ENCODE measurements at regions not wholly inside any gene's neighbourhood (a gene's known extent, or its start where the extent isn't known, plus 50 kb on each side); places are given as distances from the start of the nearest gene placed in this dataset.

DNA sequence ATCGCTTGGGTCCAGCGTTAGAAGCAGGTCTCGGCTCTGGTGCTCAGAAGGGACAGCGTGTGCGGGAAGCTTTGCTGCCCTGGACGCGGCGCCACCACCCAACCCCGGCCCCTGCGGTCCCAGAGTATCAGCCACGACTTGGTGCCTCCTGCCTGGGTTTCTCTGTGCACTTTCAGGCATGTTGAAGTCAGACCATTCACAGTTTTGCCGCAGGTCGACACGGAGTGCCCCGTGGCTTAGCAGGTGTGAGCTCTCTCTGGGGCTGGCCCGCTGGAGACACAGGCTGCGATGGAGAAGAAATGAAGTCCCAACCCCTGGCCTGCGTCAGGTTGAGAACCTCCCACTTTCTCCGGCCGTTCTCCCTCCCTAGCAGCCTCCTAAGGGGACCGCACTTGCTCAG is 494.5 kb downstream of the BRD1 start:
- no peak for DNase-seq

DNA sequence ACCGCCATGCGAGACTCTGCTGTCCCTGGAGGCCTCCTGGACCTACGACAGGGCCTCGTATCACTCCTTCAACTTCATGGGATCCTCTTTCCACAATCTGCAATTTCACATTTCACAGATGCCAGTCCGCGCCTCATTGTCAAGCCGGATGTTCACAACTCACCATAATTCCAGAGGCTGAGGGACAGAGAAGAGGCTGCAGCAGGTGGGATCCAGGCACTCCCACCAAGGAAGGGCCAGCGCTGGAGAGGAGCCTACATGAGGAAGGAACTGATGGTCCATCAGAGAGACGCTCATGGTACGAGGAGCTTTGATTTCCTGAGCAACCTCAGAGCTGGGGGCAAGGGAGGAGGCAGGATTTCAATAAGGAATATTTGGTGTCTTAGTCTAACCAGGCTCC is 495.0 kb downstream of the BRD1 start:
- DNase-seq, result no peak

DNA sequence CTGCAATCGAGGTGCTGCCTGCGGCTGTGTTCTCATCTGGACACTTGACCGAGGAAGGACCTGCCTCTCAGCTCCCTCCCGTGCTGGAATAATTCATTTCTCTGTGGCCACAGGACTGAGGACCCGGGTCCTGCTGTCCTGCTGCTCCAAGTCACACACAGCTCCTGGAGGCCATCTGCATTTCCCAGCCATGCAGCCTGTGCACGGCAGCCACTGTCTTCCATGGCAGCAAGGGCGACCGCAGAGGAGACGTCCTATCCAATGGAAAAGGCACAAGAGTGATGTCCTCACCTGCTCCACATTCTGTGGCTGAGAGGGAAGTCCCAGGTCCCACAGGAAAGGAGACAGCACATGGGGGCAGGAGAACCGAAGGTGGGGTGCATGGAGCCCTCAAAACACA is 495.8 kb downstream of the BRD1 start:
- DNase-seq, result no peak

DNA sequence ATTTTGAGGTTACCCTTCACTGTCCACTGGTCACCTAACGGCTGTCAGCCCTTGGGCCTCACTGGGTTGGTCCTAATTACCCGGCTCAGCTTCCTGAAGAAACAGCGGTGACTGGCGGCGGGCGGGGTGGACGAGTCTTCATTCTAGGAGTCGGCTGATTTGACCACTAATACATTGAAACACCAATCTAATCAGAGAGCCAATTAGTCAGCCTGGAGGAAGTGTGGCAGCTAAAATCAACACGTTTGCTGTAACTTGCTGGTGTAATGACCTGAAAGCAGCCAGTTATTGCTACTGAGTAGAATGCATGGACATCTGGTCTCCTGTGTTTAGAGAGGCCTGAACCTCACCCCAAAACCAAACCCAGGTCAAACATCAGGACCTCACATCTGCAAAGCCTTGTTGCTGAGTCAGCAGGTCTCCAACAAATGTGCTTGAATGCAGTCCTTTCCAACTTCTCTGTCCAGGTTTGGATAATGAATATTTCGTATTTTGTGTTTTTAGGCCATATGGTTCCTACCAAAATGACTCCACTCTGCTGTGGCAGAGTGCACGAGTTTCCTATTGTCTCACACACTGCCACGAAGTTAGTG is 496.4 kb downstream of the BRD1 start:
- no peak for DNase-seq

DNA sequence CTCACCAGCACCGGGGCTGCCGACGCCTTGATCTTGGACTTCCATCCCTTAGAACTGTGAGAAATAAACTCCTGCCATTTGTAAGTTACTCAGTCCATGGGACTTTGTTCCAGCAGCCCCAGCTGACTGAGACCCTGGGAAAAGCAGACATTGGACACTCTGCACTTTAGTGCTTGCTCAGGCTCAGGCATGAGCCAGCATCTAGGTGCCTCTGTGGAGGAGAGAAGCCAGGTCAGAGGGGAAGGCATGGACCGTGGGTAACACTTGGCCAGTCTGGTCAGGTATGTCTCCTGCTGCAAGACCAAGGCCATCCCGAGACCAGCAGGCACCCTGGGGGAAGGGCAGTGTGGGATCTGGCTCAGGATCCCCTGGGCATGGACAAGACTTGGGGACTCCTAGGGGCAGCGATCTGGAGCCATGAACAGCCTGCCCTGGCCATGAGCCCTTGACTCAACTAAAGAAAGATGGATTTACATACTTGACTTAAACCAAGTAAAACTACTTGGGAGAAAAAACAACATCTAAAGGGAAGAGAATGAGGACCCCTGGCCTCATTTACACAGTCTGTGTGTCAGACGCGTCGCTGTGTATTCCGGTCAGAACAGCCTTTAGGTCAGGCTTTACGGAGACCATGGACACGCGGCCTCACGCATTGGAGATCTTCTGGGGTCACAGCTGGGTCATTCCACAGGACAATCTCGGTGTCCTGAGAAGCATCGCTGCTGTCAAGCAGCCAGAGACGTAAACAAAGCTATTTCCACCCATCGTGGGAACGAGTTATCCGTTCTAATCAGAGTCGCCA is 497.1 kb downstream of the BRD1 start:
- DNase-seq, result no peak

DNA sequence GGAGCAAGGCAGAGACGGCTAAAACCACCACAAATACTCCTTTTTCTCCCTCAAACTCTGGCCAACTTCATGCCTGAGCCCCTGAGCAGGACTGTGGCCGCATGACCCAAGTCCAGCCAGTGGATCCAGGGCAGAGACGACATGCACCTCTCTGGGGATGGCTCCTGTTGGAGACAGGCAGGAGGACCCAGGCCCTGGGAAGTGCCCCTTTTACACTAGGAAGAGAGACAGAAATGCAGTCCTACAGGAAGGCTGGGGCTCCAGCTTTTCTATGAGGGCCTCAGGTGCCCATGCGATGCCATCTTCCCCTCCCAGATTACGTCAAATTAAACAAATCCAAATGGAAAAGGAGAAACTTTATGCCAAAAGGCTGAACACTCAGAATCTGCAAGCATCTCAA is 498.0 kb downstream of the BRD1 start:
- no peak for DNase-seq

DNA sequence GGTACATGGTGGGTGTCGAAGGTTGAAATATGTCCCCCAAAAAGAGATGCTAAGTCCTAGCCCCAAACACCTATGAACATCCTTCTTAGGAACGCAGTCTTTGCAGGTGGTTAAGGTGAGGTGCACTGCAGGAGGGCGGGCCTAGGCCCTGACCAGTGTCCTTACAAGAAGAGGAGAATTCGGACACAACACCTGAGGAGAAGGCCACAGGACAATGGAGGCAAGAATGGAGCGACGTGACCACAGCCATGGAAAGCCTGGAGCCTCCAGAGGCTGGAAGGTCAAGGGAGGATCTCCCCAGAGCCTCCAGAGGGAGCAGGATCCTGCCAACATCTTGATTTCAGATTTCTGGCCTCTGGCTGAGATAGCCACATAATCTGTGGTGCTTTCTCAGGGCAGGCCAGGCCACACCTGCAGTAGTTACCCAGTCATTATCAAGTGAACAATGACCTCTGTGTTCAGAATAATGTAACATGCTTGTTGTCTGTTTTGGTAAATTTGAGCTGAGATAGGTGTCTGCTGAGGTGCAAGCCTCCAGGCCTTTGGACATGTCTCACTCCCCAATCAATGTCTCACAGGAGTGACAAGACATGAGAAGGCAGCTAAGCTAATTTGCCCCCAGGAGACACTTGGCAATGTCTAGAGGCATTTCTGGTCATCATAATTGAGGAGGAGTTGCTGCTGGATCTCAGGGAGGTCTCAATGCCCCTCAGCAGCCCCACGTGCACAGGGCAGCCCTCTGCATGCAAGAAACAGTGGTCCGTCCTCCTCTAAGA is 498.9 kb downstream of the BRD1 start:
- no peak for DNase-seq

DNA sequence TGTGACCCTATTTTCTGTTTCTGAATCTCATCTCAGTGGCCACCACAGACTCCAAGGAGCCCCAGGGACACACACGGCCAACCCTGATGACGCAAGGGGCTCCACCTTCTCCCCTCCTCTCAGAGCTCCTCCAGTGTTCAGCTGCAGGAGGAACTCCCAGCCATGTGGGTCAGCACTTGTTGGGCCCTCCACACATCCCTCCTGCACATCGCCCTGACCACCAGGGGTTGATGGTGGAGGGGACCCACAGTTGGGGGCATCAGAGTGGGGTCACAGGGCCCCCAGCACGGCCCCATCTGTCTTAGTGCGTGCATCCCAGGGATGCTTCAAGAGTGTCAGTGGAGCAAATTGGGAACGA is 499.6 kb downstream of the BRD1 start:
- DNase-seq, result no peak

DNA sequence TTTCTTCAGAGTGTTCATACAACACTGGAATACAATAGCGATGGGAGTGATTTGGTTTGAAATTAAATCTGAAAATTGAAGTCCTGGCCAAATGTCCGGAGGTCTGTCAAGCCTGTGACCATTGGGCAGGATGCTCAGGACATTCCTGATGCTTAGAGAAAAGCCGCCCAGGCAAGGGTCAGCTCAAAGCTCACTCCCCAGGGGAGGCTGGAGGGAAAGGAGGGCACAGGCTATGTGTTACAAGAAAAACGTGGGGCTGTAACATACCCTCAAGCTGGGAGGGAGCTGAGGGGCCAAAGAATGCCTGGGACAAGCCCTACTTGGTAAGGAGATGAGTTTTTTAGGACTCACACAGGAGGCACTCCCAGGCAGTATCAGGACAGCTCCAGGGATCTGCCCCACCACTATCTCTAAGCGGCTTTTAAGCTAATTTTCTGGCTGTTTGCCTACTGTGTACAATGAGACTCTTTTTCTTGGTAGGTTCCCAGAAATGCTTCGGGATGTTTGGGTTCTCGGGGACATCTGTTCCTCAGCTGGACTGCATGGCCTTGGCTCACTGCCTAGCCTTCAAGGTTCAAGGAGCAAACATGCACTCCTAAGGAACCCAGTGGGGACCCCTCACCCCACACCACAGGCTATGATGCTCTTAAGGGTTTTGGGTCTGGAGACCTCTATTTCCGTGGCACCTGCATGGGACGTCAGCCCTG is 500.1 kb downstream of the BRD1 start:
- no peak for DNase-seq

DNA sequence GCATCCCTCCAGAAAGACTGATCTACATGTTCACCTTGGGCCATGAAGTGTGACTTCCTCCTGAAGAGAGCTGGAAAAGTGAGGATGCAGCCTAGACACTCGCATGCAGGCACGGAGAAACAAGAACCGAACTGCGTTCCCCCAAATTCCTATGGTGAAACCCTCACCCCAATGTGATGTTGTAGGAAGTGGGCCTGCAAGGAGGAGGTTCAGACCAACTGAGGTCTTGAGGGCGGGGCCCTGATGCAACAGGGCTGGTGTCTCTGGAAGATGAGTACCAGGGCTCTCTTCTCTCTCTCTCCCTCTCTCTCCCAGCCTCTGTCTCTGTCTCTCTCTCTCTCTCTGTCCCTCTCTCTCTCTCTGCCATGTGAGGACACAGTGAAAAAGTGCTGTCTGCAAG is 501.1 kb downstream of the BRD1 start:
- DNase-seq, result no peak

DNA sequence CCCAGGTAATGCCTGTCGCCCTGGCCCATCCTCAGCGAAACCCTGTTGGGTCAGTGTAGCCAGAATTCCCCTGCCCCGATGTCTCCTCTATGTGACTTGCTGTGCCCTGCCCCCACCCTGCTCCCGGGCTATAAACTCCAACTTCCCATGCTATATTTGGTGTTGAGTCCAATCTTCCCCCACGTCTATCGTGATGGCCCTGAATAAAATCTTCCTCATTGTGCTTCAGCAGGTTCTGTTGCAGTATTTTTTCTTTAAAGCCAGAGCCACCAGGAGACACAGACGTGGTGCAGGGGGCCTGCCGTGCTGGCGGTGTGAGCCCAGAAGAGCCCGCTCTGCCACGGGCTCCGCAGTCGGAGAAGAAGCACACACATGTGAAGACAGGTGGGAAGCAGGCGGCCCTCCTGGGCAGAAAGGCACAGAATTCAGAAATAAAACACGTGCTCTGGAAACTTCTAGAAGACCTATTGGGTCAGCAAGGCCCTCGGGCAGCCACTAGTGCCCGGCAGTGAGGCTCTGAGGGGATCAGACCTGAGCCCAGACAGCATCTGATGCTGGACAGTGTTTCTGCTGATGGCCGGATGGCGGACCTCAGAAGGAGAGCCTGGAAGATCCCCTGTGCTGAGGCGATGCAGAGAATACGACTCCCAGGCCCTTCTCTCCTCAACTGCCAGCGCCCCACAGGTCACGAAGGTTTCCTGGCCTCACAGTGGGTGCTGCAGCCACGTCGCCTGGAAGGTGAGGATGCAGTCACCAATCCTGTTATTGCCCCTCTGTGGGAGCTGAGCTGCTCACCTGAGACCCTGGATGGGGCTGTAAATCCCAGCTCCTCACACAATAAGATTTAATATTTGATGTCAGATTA is 501.9 kb downstream of the BRD1 start:
- no peak for DNase-seq

DNA sequence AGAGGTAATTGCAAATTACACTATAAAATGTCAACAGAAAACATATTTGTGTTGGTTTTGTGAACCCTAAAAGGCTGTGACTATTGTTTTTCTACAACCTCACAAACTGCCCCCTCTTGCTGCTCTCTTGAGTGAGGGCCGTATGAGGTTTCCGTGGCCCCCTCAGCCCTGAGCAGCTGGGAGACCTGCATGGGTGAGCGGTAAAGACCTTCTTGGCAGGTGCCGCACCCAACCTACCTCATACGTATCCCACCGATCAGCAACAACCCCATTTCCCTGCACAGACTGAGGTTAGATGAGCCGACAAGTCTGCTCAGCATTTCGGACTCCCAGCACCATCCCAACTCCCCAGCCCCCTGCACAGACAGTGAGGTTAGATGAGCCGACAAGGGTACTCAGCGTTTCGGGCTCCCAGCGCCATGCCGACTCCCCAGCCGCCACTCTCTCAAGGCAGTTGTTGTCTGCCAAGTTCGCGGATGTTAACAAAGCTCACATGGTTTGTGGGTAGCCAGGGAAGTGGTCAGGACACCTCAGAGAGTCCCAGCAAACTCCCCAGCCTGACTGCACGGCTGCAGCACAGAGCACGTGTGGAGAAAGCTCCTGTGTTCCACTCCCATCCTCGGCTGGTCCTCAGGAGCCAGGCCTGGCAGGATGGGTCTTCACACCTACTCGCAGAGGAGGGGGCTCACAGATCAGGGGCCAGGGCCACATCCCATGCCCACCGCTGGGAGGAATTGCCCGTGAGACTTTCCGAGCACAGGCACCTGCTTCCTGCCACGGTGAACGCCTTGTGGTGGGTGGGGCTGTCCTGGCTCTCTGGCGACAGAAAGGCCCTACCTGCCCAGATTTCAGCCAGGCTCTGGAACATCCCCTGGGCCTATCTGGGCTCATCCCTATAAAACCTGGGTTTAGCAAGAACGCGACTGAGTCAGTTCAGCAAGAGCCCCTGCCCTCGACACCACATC is 502.9 kb downstream of the BRD1 start:
- no peak for DNase-seq

DNA sequence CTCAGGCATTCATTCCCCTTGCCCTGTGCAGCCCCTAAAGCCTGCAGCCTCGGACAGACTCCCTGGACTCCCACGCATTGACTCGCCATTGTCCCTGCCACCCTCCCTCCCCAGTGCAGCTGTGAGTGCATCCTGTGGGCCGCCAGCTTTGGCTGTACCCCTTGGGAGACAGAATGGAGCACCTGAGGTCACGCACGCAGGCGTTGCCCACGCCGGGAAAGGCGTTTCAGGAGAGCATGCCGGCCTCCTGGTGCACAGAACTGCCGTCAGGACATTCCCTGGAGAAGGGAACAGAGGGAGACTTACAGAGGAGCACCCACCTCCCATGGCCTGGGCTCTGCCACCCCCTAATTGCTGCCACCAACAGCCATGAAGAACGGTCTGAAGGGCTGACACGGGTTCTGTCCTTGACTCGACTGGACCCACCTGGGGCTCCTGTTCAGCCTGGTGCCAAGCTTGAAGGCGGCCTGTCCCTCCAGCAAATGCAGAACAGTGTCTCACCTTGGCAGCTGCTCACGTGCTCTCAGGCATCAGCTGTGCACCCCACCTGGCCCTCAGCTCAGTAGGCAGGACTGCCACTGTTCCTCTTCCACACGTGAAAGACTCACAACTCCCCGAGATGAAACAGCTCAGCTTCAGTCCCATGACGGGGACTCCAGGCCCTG is 503.8 kb downstream of the BRD1 start:
- no peak for DNase-seq

DNA sequence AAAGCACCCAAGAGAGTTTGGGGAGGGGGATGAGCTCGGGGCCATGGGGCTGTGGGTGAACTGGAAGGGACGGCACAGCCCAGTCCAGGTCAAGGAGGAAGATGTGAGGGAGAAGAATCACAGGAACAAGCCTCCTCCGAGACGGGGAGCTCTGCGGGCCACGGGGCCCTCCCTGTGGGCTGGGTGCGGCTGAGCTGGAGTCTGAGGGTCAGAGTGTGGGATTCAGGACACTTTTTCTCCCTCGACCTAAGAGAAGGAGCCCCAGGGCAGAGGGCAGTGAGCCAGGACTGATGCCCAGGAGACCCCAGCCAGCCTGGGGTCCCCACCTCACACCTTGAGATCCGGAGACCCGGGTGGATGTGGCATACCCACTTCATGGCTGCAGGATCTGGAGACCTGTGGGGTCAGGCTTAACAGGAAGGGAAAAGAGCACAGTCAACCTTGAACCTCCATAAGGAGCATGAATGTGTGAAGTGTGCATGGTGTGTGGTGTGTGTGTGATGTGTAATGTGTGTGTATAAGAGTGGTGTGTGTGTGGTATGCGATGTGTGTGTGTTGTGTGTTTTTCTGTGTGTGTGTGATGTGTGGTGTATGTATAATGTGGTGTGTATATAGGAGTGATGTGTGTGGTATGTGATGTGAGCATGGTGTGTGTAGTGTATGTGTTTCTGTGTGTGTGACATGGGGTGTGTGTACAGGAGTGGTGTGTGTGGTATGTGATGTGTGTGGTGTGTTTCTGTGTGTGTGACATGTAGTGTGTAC is 504.6 kb downstream of the BRD1 start:
- DNase-seq, result no peak

DNA sequence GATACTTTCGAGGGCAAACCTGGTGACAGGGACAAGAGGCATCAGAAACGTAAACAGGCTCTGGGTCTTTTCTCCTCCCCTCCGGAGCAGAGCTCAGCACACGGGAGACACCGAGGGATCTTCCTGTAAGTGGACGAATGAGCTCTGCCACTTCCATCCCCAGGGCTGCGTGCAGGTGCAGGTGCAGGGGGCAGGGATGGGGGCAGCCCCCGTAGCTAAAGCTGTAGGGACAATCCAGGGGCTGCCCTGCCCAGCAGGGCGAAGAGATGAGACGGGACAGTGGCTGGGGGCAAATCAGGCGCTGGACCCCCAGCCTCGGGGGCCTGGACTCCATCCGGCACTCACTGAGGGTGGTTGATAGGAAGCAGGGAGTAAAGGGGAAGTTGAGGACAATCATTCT is 505.4 kb downstream of the BRD1 start:
- no peak for DNase-seq

DNA sequence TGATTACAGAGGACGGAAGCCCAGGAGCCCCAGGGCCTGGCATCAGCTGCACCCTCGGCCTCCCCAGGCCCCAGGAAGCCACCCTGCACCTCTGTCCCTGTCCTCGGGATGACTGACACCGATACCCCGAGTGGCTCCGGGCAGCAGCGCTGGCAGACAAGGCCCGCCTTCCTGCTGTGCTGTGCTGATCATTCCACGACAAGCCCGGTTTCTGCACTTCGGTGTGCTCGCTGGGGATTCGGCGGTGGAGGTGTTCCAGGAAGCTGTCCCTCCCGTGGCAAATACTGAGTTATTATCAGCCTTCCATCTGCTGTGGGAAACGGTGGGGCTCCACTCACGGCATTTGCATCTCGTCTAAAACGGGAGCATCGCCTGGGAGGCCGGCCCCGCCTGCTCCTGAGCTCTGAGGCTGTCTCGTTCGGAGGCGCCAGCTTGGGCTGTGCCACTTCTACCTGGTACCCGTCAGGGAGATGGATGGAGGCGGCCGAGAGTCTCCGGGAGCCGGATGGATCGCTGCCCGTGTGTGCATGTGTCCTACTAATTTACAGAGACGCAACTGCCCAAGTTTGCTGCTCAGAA is 506.1 kb downstream of the BRD1 start:
- no peak for DNase-seq

DNA sequence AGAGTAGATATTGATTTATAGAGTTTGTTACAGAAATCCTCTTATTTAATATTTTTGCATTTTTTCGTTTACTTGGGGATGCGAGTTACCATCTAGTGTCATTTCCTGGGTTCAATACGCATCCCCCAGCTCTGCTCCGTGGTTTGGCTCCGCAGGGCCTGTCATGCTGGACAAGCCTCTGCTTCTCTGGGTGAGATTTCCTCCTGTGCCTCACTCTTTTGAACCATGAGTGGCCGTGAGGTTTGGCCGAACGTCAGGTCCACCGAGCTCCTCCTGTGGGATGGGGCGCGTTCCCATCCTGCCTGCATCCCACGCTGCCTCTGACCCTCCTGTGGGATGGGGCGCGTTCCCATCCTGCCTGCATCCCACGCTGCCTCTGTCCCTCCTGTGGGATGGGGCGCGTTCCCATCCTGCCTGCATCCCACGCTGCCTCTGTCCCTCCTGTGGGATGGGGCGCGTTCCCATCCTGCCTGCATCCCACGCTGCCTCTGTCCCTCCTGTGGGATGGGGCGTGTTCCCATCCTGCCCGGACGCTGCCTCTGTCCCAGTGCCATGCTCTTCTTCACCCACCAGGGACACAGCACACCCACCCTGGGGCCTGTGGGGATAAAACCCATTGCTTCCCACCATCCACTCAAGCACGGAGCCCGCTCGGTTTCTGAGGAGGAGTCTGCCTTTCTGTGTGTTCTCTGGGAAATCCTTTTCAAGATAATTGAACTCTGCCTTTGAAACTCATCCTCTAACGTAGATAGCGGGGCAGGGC is 506.8 kb downstream of the BRD1 start:
- DNase-seq, result no peak

DNA sequence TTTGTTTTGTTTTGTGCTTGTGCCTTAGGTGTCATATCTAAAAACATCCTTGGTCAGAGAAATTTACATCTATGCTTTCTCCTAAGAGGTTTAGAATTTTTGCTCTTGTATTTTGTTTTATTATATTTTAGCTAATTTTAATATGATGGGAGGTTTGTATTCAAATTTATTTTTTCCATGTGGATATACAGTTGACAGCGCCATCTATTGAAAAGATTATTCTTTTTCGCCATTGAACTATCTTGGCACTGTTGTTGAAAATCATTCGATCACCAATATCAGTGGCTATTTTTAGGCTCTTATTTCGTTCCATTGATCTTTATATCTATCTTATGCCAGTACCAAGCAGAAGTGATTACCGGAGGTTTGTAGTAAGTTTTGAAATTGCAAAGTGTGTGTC is 510.3 kb downstream of the BRD1 start:
- no peak for DNase-seq

DNA sequence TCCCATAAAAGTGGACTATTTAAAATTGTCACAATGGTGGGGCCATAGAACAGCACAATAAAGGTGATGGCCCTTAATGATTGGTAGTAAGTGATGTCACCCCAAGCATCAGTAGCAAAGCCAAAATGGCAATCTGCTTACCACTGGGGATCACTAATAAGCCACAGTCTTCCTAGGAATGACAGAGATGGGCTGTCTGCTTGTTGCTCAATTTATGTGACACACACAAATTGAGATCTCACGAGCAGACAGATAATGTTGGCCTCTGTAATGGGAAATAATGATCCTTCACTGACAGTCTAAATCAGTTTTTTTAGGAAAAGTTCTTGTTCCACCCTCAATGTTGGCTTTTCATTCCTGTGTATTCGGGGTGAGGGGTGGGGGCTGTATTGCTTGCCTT is 515.1 kb downstream of the BRD1 start:
- DNase-seq, result no peak
